GM21717 (cell line): ENCODE measurements at regions not wholly inside any gene's neighbourhood (a gene's known extent, or its start where the extent isn't known, plus 50 kb on each side); places are given as distances from the start of the nearest gene placed in this dataset.
A peak's percentile ranks its signal among the peaks of the same experiment; 100 is the strongest.

Source experiments
- ATAC-seq: cut with Tn5 transposase; IDR thresholded peaks from one replicate; pipeline ENCODE4 v1.9.1; 2021; ENCODE audit warnings: mild to moderate bottlenecking, moderate library complexity; ENCODE audit not compliant: unreplicated experiment

DNA sequence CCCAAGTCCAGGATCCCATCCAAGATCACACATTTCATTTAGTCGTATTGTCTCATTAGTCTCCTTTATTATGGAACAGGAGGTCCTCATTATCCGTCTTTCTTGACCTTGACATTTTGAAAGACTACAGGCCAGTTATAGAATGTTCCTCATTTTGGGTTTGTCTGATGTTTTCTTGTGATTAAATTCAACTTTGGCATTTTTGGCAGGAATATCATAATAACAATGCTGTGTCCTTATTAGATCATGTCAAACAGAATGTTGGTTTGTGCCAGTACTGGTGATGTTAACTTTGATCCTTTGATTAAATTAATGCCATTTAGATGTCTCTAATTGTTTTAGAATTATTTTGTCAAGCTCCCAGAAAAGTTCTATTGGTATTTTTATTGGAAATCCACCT lies 106.5 kb upstream of the FRY start:
- no peak for ATAC-seq

DNA sequence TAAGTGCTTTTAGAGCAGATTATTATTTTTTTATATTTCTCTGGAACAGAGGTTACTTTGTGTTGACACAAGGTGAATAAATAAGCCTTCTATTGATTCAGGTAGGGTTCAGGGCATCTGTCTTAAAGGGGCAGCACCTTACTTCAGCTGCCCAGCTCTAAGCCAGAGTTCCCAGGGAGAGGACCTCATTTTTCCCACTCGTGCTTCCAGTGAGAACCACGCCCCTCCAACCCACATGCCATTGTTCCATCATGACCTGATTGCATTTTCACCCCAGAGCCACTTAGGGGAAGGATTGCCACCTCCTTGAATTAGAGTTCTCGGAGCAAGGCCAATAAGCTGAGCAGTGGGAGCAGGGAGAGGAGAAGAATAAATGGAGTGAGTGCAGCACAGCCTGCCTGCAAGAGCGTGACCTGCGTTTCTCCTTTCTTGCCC lies 104.3 kb upstream of the FRY start:
- ATAC-seq: no peak

- no peak for ATAC-seq
These were observed 102.4 kb upstream of the FRY start for GRCh38 chr13:31929031-31929770.

DNA sequence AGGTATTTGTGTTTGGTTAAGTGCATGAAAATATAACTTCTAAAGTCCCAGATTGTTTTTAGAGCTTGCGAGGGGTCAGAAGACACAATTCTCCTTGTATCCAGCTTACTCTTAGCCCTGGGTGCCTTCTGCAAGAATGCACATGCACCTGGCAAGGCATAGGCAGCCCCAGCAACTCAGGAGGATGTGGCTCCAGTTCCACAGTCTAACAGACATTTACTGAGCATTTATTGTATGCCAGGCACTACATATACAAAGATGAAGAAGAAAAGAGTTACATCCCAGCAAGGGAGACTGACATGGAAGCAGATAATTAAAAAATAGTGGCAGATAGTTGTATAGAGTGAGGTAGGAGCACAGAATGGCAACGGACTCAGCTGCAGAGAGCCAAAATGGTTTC lies 101.1 kb upstream of the FRY start:
- ATAC-seq: peak; percentile 31

DNA sequence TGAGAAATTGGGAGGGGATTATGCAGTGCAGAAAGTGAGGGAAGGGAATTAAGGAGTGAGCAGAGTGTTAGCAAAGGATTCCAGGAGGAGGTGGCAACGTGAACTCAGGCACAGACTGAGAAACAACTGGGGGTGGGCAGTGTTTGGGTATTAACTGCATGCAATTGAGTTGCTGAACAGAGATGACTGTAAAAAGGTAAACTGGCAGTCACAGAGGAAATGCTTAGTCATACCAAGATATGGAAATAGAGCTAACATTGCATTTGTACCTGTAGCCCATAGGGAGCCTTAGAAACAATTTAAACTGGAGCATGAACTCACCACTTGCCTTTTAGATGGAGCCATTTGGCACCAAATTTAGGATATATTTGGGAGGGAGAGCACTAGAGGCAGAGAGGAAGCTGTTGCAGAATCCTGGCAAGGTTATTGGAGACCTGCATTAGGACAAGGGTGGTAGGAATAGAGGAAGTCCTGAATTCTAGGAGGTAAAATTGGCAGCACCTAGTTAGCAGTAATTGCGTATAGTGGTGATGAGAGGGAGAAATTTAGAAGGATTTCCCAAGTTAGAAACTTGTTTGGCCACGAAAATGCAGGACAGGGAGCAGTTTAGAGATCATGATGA lies 100.6 kb upstream of the FRY start:
- ATAC-seq: peak; percentile 99

- ATAC-seq: no peak
These were observed 94.1 kb upstream of the FRY start for GRCh38 chr13:31937436-31937835.

GRCh38 chr13:31940076-31940475 lies 91.5 kb upstream of the FRY start:
- ATAC-seq: no peak

GRCh38 chr13:31943591-31943990 lies 88.0 kb upstream of the FRY start:
- no peak for ATAC-seq

DNA sequence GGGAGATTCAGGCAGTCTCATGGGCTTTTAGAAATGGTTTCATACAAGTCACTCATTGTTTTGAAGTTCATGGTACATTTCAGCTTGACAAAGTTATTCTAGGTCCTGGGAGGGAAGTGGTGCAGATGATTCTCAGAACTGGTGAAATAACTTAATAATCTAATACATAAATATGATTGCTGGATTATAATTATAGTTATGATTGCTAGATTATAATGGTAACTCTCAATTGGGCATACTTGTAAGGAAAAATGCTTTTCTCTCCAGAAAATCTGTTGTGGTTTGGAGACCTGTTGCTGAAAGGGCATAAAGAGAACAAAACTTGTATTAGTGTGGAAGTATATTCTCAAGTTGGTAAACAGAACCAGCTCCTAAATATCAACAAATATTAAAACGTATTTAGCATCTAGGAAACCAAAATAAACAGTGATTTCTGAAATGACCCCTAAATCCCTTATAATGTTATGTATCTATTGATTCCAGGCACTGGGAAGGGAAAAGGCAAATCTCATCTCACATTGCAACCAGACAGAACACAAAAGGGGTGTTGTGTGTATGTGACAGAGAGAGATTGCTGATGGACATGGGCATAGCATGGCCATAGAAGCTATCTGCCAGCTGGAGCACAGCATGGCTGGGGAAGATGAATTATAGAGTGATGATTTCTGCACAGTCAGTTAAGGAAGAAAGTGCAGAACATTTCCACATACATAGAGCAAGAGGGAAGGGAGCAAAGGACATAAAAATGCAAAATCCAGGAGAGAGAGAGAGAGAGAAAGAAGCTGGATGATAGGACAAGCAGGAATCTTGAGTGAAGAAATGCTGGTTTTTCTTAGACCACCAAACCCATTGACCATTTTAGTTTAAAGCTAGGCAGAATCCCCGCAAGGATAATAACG lies 87.1 kb upstream of the FRY start:
- ATAC-seq: no peak

DNA sequence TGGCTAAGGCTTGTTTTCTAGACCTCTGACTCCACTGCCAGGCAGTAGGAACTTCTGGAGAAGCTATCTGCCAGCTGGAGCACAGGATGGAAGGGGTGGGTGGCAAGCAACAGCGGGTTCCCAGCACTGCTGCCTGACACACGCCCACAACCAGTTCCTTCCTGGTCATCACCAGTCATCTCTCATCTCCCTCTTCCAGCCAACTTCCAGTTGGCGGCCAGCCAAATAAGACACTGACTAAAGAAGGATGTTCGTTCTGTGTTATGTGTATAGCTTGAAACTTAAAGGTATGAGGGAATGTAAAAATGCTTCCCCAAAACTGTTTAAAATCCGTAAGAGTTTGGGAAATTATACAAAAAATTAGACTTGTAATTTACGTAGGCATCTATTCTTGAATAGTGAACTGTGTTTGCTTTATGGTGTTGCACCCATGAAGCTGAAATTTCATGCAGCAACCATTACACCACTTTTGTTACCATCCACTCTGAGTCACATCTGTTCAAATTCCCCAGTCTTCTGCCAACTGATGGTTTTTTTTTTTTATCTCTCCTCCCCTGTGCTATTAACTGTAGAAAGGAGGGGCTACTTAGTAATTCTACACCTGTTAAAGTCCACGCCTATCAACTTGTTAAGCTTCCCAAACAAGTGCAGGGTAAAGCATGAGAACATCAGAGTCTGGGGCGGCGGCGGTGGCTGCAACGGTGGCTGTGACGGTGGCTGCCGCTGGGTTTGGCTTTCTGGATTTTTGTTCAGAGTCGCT lies 86.2 kb upstream of the FRY start:
- ATAC-seq: no peak

DNA sequence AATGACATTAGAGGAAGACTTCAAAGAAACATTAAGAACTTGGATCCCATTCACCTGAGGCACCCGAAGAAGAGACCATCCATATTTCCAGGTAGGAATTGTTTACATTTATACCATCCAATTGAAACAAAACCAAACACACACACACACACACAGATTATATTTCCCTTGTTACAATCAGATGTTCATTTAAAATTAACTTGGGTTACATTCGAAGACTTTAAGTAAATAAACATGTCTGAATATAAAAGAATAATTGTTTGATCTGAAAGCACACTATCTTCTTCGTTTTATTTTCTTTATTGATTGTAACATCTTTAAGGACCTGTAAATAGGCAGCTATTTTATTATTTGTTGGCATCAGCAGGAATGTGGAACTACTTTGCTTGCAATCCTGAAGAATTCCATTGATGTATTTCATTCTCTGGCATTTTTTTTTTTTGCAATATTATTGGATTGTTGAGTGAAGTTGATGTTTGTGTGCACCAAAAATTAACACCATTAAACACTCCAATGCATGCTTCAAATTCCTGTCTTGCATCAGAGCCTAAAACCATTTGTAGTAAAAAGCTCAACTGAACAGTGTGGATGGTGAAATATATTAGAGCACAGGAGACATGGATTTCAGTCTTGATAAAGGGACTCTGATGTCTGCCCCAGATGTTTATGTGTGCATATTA lies 85.3 kb upstream of the FRY start:
- no peak for ATAC-seq

GRCh38 chr13:31947105-31947504 lies 84.5 kb upstream of the FRY start:
- no peak for ATAC-seq

DNA sequence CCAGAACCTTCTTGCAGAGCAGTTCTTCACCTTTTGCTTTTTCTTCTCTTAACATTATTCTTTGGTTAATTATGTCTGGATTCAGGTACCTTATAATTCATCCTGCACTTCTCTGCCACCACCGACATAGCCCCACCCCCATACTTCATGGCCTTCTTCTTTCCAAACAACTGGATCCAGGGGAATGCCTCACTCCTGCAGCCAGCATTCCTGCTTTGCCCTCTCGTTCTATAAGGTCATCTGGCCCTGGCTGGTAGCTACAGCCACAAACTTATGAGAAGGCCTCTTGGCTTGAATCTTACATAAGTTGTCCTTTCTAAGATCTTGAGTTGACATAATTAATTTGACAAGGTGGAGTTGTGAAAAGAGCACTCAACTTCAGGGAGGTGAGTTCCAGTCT lies 84.1 kb upstream of the FRY start:
- no peak for ATAC-seq

- no peak for ATAC-seq
These were observed 82.1 kb upstream of the FRY start for GRCh38 chr13:31949486-31949885.

DNA sequence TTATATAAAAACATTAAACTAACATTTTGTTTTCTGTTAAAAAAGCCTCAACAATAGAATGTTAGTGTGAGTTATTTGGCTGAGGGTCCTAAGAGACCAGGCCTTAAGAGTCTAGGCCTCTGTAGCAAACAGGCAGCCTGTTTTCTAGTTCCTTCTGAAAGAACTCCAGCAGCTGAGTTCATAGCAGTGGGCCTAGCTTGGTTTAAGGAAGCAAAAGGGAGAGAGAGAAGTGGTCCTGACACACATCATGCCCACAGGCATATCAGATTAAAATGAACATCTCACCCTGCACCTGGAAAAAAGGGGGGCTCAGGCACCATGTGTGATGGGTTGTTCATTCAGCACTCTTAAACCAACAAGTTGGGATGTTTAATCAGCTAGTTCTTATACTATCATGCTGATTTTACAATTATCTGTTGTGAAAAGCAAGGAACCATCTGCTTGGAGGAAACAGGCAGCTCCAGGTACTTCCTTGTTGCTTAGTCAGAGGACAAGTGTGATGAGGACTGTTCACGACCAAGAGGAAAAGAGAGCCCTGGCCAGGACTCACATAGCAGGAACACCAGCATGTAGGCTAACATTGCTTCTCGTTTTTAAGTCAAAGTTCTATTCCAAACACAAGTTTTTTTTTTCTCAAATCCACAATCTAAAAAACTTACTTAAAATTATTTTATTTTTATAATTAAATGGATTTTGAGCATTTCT lies 81.3 kb upstream of the FRY start:
- no peak for ATAC-seq

- peak; percentile 94 for ATAC-seq
These were observed 80.3 kb upstream of the FRY start for GRCh38 chr13:31951215-31951678.

- no peak for ATAC-seq
These were observed 78.8 kb upstream of the FRY start for GRCh38 chr13:31952641-31953380.

GRCh38 chr13:31955101-31955500 lies 76.5 kb upstream of the FRY start:
- no peak for ATAC-seq

- ATAC-seq: no peak
These were observed 75.8 kb upstream of the FRY start for GRCh38 chr13:31955741-31956140.
